Suprapubic skin (tissue), 4 donors: ENCODE measurements at regions not wholly inside any gene's neighbourhood (a gene's known extent, or its start where the extent isn't known, plus 50 kb on each side); places are given as distances from the start of the nearest gene placed in this dataset.

Experiments
- EP300 ChIP-seq: sonication (generic); formaldehyde crosslinking; IDR thresholded peaks from one replicate; pipeline ENCODE4 v1.6.1; 2017; ENCODE audit warnings: antibody characterized with exemption
- POLR2A ChIP-seq, 2 donors: fragments of 450-650 bp; IDR thresholded peaks; one replicate each; pipeline ENCODE4 v1.6.1; 2017; ENCODE audit warnings: antibody characterized with exemption in 2 of 2, mild to moderate bottlenecking in 2 of 2, moderate library complexity in 2 of 2
- POLR2AphosphoS5 ChIP-seq, 3 donors: sonication (generic); formaldehyde crosslinking; IDR thresholded peaks; one replicate each; pipeline ENCODE4 v1.6.1; 2017; ENCODE audit warnings: antibody characterized with exemption in 3 of 3
- TF ChIP-seq, protein P1 (sequence below), 2 donors: fragments of 200-600 bp in 1 of 2; fragments of 450-650 bp in 1 of 2; sonication (generic) in 1 of 2; IDR thresholded peaks; one replicate each; pipeline ENCODE4 v1.5.1; 2016 to 2019; ENCODE audit warnings: antibody characterized with exemption in 2 of 2, mild to moderate bottlenecking in 1 of 2, moderate library complexity in 1 of 2

- TF ChIP-seq POLR2A (IDR thresholded peaks at IDR 0.05) (no peak), EP300 (no peak), POLR2AphosphoS5 (IDR thresholded peaks at IDR 0.05) (no peak)
- TF ChIP-seq, protein P1, sequence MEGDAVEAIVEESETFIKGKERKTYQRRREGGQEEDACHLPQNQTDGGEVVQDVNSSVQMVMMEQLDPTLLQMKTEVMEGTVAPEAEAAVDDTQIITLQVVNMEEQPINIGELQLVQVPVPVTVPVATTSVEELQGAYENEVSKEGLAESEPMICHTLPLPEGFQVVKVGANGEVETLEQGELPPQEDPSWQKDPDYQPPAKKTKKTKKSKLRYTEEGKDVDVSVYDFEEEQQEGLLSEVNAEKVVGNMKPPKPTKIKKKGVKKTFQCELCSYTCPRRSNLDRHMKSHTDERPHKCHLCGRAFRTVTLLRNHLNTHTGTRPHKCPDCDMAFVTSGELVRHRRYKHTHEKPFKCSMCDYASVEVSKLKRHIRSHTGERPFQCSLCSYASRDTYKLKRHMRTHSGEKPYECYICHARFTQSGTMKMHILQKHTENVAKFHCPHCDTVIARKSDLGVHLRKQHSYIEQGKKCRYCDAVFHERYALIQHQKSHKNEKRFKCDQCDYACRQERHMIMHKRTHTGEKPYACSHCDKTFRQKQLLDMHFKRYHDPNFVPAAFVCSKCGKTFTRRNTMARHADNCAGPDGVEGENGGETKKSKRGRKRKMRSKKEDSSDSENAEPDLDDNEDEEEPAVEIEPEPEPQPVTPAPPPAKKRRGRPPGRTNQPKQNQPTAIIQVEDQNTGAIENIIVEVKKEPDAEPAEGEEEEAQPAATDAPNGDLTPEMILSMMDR (IDR thresholded peaks at IDR 0.05) = no peak
Observed at GRCh38 chr7:144892761-144893160, 56.9 kb upstream of the TPK1 start.
